ENCODE measurements at regions not wholly inside any gene's neighbourhood (a gene's known extent, or its start where the extent isn't known, plus 50 kb on each side); places are given as distances from the start of the nearest gene placed in this dataset.

- Histone ChIP-seq H3K9me3 (no peaks in the 10 kb centered on the region), H3K36me3 (no peaks in the 10 kb centered on the region), H3K4me3 (replicated peaks in 1 of 3) (no peak overlapping the region), H3K27me3 (no peaks in the 10 kb centered on the region), H3K27ac (no peak overlapping the region), H3K4me1 (no peaks in the 10 kb centered on the region)
- TF ChIP-seq POLR2A (IDR thresholded peaks at IDR 0.05): no peak
- TF ChIP-seq CTCF (IDR thresholded peaks at IDR 0.05): no peak
- 91 to 92% methylated on average over 5 of the region's 5 CpGs for WGBS, 2 donors
- DNase-seq: no peak
- intact Hi-C loops (cut with DNase I): no loop called here
Measured at GRCh38 chr14:96997996-96998395, 200.8 kb downstream of the VRK1 start.

GRCh38 chr14:96999654-97000155 lies 202.5 kb downstream of the VRK1 start:
- intact Hi-C loops (cut with DNase I): no loop called here
- TF ChIP-seq POLR2A (IDR thresholded peaks at IDR 0.05) (no peak), CTCF (IDR thresholded peaks at IDR 0.05) (no peak)
- 55 to 75% methylated on average over 1 of the region's 1 CpG for WGBS, 2 donors

GRCh38 chr14:97002454-97002853 lies 205.3 kb downstream of the VRK1 start:
- 84 to 88% methylated on average over 7 of the region's 7 CpGs for WGBS, 2 donors
- Histone ChIP-seq H3K27ac (no peak overlapping the region), H3K27me3 (no peaks in the 10 kb centered on the region), H3K4me1 (no peaks in the 10 kb centered on the region), H3K9me3 (no peaks in the 10 kb centered on the region), H3K36me3 (no peaks in the 10 kb centered on the region), H3K4me3 (replicated peaks in 1 of 3) (no peak overlapping the region)
- no peak for DNase-seq
- no peak for TF ChIP-seq POLR2A (IDR thresholded peaks at IDR 0.05)
- no peak for TF ChIP-seq CTCF (IDR thresholded peaks at IDR 0.05)
- intact Hi-C loops (cut with DNase I): no loop called here

More at GRCh38 chr14:96999654-97000155, 202.5 kb downstream of the VRK1 start:
- Histone ChIP-seq H3K4me1 (no peaks in the 10 kb centered on the region), H3K27ac (no peak overlapping the region), H3K27me3 (no peaks in the 10 kb centered on the region), H3K4me3 (replicated peaks in 1 of 3) (no peak overlapping the region), H3K36me3 (no peaks in the 10 kb centered on the region), H3K9me3 (no peaks in the 10 kb centered on the region)
- no peak for DNase-seq

- WGBS, 2 donors: 56 to 66% methylated on average over 7 of the region's 7 CpGs
- H3K27me3 ChIP-seq: no peaks in the 10 kb centered on the region
- no peak for DNase-seq
- intact Hi-C loops (cut with DNase I): no loop called here
- no peak overlapping the region for H3K4me3 ChIP-seq (replicated peaks in 1 of 3)
- no peak for TF ChIP-seq CTCF (IDR thresholded peaks at IDR 0.05)
- no peak for TF ChIP-seq POLR2A (IDR thresholded peaks at IDR 0.05)
- no peaks in the 10 kb centered on the region for H3K9me3 ChIP-seq
- no peaks in the 10 kb centered on the region for H3K4me1 ChIP-seq
- no peaks in the 10 kb centered on the region for H3K36me3 ChIP-seq
- H3K27ac ChIP-seq: no peak overlapping the region
Measured at GRCh38 chr14:97005934-97006333, 208.8 kb downstream of the VRK1 start.

- TF ChIP-seq POLR2A (IDR thresholded peaks at IDR 0.05) (no peak), CTCF (IDR thresholded peaks at IDR 0.05) (no peak)
- Histone ChIP-seq H3K4me3 (replicated peaks in 1 of 3) (no peak overlapping the region), H3K36me3 (no peaks in the 10 kb centered on the region), H3K9me3 (no peaks in the 10 kb centered on the region), H3K27me3 (no peaks in the 10 kb centered on the region), H3K4me1 (no peaks in the 10 kb centered on the region), H3K27ac (no peak overlapping the region)
- intact Hi-C loops (cut with DNase I): no loop called here
- no peak for DNase-seq
- 55 to 57% methylated on average over 8 of the region's 8 CpGs for WGBS, 2 donors
Measured at GRCh38 chr14:97010491-97011160, 213.4 kb downstream of the VRK1 start.
